Prostate gland (tissue), 2 donors: ENCODE measurements at regions not wholly inside any gene's neighbourhood (a gene's known extent, or its start where the extent isn't known, plus 50 kb on each side); places are given as distances from the start of the nearest gene placed in this dataset.

Experiments
- DNase-seq: peaks from one replicate; pipeline ENCODE4 v3.0.0-alpha.2; 2019; ENCODE audit warnings: low spot score
- H3K27ac ChIP-seq, 2 donors: fragments of 200-600 bp; sonication (generic); 2 replicates each; pipeline ENCODE4 v1.5.1; 2017 to 2019
- H3K27me3 ChIP-seq: fragments of 200-600 bp; sonication (generic); replicated peaks from 2 replicates; pipeline ENCODE4 v1.5.1; 2019; ENCODE audit not compliant: insufficient read depth
- H3K36me3 ChIP-seq, 2 donors: fragments of 200-600 bp; sonication (generic); 1 replicate in 1 of 2; 2 replicates in 1 of 2; pipeline versions ENCODE4 v1.5.1 to v1.8.1; 2017 to 2019
- H3K4me1 ChIP-seq: fragments of 200-600 bp; sonication (generic); replicated peaks from 2 replicates; pipeline ENCODE4 v1.5.1; 2019
- H3K4me3 ChIP-seq, 2 donors: fragments of 200-600 bp; sonication (generic); 2 replicates each; pipeline ENCODE4 v1.5.1; 2017 to 2019
- H3K9me3 ChIP-seq: fragments of 200-600 bp; sonication (generic); 2 replicates; pipeline ENCODE4 v1.5.1; 2017
- CTCF ChIP-seq, 4 experiments: fragments of 200-600 bp in 2 of 4; fragments of 450-650 bp in 2 of 4; sonication (generic) in 2 of 4; IDR thresholded peaks; 1 replicate in 3 of 4; 2 replicates in 1 of 4; pipeline ENCODE4 v1.5.1; 2016 to 2019; ENCODE audit warnings: antibody characterized with exemption in 4 of 4, mild to moderate bottlenecking in 2 of 4, moderate library complexity in 2 of 4
- POLR2A ChIP-seq: fragments of 450-650 bp; IDR thresholded peaks from one replicate; pipeline ENCODE4 v1.6.1; 2016; ENCODE audit warnings: antibody characterized with exemption, mild to moderate bottlenecking
- POLR2AphosphoS5 ChIP-seq: sonication (generic); formaldehyde crosslinking; IDR thresholded peaks from one replicate; pipeline ENCODE4 v1.6.1; 2017; ENCODE audit warnings: antibody characterized with exemption
- WGBS: methylation state at CpG from one replicate; pipeline ENCODE4 v1.1.5; 2018; 5-methylcytosine and 5-hydroxymethylcytosine counted together
- intact Hi-C: fragments of 100-400 bp; cut with DNase I; formaldehyde crosslinking; loops from one replicate; pipeline ENCODE4 v1.14.2; 2022

- intact Hi-C loops = no loop called here
- no peak for DNase-seq
- no peak for TF ChIP-seq CTCF (IDR thresholded peaks at IDR 0.05)
- no peak for TF ChIP-seq POLR2A
- no peak for TF ChIP-seq POLR2AphosphoS5
- no peaks in the 10 kb centered on the region for H3K9me3 ChIP-seq
- no peaks in the 10 kb centered on the region for H3K27me3 ChIP-seq
- no peaks in the 10 kb centered on the region for H3K36me3 ChIP-seq
- H3K4me3 ChIP-seq = no peak overlapping the region
- no peak overlapping the region for H3K27ac ChIP-seq
- no peaks in the 10 kb centered on the region for H3K4me1 ChIP-seq
Observed at GRCh38 chr19:20351244-20351643, 184.2 kb downstream of the ZNF486 start.

- Histone ChIP-seq H3K27me3 (no peaks in the 10 kb centered on the region), H3K4me3 (no peak overlapping the region), H3K4me1 (no peaks in the 10 kb centered on the region), H3K27ac (no peak overlapping the region), H3K9me3 (no peaks in the 10 kb centered on the region), H3K36me3 (no peaks in the 10 kb centered on the region)
- DNase-seq = no peak
- intact Hi-C loops = no loop called here
- no peak for TF ChIP-seq POLR2AphosphoS5
- no peak for TF ChIP-seq POLR2A
- TF ChIP-seq CTCF (IDR thresholded peaks at IDR 0.05) = no peak
- 59% methylated on average over 2 of the region's 2 CpGs for WGBS
Observed at GRCh38 chr19:20349206-20349605, 182.2 kb downstream of the ZNF486 start.

GRCh38 chr19:20339444-20339843, 172.4 kb downstream of the ZNF486 start:
- Histone ChIP-seq H3K27me3 (no peaks in the 10 kb centered on the region), H3K36me3 (no peaks in the 10 kb centered on the region), H3K9me3 (no peaks in the 10 kb centered on the region), H3K27ac (no peak overlapping the region), H3K4me3 (no peak overlapping the region), H3K4me1 (no peaks in the 10 kb centered on the region)
- TF ChIP-seq POLR2A (no peak), POLR2AphosphoS5 (no peak), CTCF (IDR thresholded peaks at IDR 0.05) (no peak)
- 95% methylated on average over 4 of the region's 4 CpGs for WGBS
- intact Hi-C loops = no loop called here
- no peak for DNase-seq

- no peaks in the 10 kb centered on the region for H3K27me3 ChIP-seq
- H3K27ac ChIP-seq = no peak overlapping the region
- no peaks in the 10 kb centered on the region for H3K9me3 ChIP-seq
- H3K4me3 ChIP-seq = no peak overlapping the region
- DNase-seq = no peak
- TF ChIP-seq POLR2AphosphoS5 (no peak), CTCF (IDR thresholded peaks at IDR 0.05) (no peak), POLR2A (no peak)
- H3K36me3 ChIP-seq = no peaks in the 10 kb centered on the region
- 86% methylated on average over 3 of the region's 3 CpGs for WGBS
- H3K4me1 ChIP-seq = no peaks in the 10 kb centered on the region
- intact Hi-C loops = no loop called here
Observed at GRCh38 chr19:20334760-20335159, 167.7 kb downstream of the ZNF486 start.

- DNase-seq = no peak
- no peaks in the 10 kb centered on the region for H3K36me3 ChIP-seq
- H3K4me1 ChIP-seq = no peaks in the 10 kb centered on the region
- H3K4me3 ChIP-seq = no peak overlapping the region
- TF ChIP-seq POLR2A (no peak), CTCF (IDR thresholded peaks at IDR 0.05) (no peak), POLR2AphosphoS5 (no peak)
- no peaks in the 10 kb centered on the region for H3K27me3 ChIP-seq
- no peaks in the 10 kb centered on the region for H3K9me3 ChIP-seq
- WGBS = 96% methylated on average over 1 of the region's 1 CpG
- intact Hi-C loops = no loop called here
- H3K27ac ChIP-seq = no peak overlapping the region
Observed at GRCh38 chr19:20333508-20333907, 166.5 kb downstream of the ZNF486 start.
